Spleen (tissue), 11 donors: ENCODE measurements at regions not wholly inside any gene's neighbourhood (a gene's known extent, or its start where the extent isn't known, plus 50 kb on each side); places are given as distances from the start of the nearest gene placed in this dataset.
"Not testable (repeated sequence)": the region's sequence is repeated elsewhere in the genome, so short reads cannot be mapped to it uniquely, and the experiment has no call there.

Experiments used
- DNase-seq: peaks from one replicate; pipeline ENCODE4 v3.0.0-alpha.2; 2020
- H3K27ac ChIP-seq, 8 donors: fragments of 200-600 bp; sonication (generic) in 7 of 8; 1 replicate in 4 of 8; 2 replicates in 4 of 8; pipeline versions ENCODE4 v1.5.0 to v1.8.0; 2016 to 2021; ENCODE audit warnings: inconsistent platforms in 4 of 8, mild to moderate bottlenecking in 4 of 8, moderate library complexity in 1 of 8
- H3K27me3 ChIP-seq, 7 donors: fragments of 200-600 bp; sonication (generic) in 6 of 7; replicated peaks in 1 of 7; 1 replicate in 4 of 7; 2 replicates in 3 of 7; pipeline versions ENCODE4 v1.5.0 to v1.8.0; 2016 to 2021; ENCODE audit warnings: inconsistent platforms in 3 of 7, mild to moderate bottlenecking in 1 of 7
- H3K36me3 ChIP-seq, 6 donors: fragments of 200-600 bp; sonication (generic) in 5 of 6; 1 replicate in 4 of 6; 2 replicates in 2 of 6; pipeline versions ENCODE4 v1.5.0 to v1.8.0; 2016 to 2021; ENCODE audit warnings: inconsistent platforms in 2 of 6
- H3K4me1 ChIP-seq, 6 donors: fragments of 200-600 bp; sonication (generic) in 5 of 6; 1 replicate in 3 of 6; 2 replicates in 3 of 6; pipeline versions ENCODE4 v1.5.0 to v1.8.0; 2016 to 2021; ENCODE audit warnings: inconsistent platforms in 3 of 6
- H3K4me3 ChIP-seq, 8 donors: fragments of 200-600 bp; sonication (generic) in 7 of 8; 1 replicate in 4 of 8; 2 replicates in 4 of 8; pipeline versions ENCODE4 v1.5.0 to v1.8.0; 2016 to 2021; ENCODE audit warnings: inconsistent platforms in 4 of 8, mild to moderate bottlenecking in 4 of 8, moderate library complexity in 2 of 8
- H3K9me3 ChIP-seq, 8 donors: fragments of 200-600 bp; sonication (generic) in 7 of 8; 1 replicate in 4 of 8; 2 replicates in 4 of 8; pipeline versions ENCODE4 v1.5.0 to v1.8.0; 2016 to 2021; ENCODE audit warnings: inconsistent platforms in 4 of 8
- WGBS, 5 donors: extraction: QIAGEN DNeasy Blood & Tissue Kit in 3 of 5; methylation state at CpG; one replicate each; pipeline versions ENCODE4 v1.1.5 to v1.1.7; 2013 to 2018; 5-methylcytosine and 5-hydroxymethylcytosine counted together
- intact Hi-C: fragments of 100-400 bp; cut with DNase I; formaldehyde crosslinking; loops from one replicate; pipeline ENCODE4 v1.15.0; 2023; ENCODE audit warnings: low total_unique reads
- donor health status: healthy with polysubstance abuse.
- donor health status: DM: no; HTN: no; CAD: no; lungs with moderate emphysema.
- donor health status: DM: no; HTN: no; CAD: no.
- donor health status: Bipolar disorder and iron deficiency.
- donor health status: healthy.
- donor health status: DM: no; HTN: no; CAD: no.
- donor health status: DM: yes; HTN: yes; CAD: no.

DNA sequence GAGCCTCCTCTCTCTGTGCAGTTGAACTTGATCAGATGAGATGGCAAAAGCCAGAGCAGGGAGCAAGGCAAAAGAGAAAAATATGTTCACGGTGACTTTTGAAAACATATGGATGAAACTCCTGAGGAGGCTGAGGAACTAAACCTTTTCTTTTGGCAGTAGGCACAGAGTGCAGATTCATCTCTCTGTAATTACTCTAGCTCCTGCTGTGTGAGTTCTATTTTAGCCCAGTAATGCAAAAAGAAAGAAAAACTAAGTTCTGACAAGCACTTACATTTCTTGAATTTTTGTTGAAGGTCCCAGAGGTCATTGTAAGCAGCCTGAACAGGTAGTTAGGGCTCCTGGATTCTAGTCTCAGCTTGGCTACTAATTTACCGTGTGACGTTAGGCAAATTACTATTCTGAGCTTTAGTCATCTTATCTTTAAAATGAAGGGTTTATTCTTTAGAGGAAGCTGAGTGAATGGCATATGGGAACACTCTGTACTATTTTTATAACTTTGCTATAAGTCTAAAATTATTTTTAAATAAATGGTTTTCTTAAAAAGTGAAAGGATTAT is 114.7 kb upstream of the NBPF26 start:
- H3K4me1 ChIP-seq, H3K27ac ChIP-seq, DNase-seq, H3K9me3 ChIP-seq, H3K4me3 ChIP-seq, H3K27me3 ChIP-seq, intact Hi-C loops, H3K36me3 ChIP-seq: not testable (repeated sequence)
- no CpG with 5 or more reads among the region's 3 CpGs for WGBS, 5 donors

DNA sequence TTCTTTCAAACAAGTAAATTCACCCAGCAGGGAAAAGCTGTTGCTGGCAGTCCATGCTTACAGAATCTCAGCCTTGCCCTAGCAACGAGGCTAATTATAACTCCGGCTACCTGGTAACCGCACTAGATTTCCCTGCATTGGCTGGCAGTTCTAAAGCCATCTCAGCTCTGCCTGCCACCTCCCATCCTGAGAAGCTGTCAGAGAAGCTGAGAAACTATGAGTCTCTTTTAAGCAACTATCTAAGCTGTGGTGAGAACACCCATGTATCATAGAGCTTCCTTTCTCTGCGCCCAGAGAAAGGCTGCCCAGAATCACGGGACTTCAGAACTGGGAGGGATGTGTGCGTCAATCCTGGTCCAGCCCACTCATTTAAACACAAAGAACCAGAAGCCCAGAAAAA is 113.9 kb upstream of the NBPF26 start:
- H3K9me3 ChIP-seq, H3K4me3 ChIP-seq, intact Hi-C loops, H3K4me1 ChIP-seq, H3K27ac ChIP-seq, DNase-seq, H3K27me3 ChIP-seq, H3K36me3 ChIP-seq: not testable (repeated sequence)
- WGBS, 5 donors, result no CpG with 5 or more reads among the region's 6 CpGs

DNA sequence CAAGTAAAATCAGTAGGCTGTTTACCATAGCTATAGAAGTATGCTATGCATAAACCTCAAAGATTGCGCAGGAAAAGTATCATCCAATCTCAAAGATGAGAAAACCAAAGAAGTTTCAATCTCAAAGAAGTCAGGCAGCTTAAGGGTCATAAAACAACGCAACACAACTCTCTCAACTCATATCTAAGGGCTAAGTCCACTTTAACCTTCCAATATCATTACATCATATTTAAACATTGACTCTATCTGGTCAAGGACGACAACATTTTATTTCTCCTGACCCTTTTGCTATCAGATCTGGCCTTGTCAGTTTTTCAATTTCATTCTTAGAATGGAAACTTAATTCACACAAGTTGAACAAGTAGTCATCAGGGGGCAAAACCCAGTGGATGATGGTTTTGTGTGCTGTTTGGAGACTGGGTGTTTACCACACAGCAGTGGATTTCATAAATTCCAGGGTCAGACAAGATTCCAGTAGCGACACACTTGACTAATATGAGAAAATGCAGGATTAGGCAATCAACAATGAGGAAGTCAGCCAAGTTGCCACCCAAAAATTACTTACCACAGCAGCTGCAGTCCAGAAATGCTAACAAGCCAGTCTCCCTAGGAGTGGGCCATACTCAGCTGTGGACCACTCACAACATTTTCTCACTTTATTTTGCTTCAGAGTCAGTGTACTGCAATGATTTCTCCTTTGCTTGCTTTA is 108.7 kb upstream of the NBPF26 start:
- DNase-seq, intact Hi-C loops, H3K4me3 ChIP-seq, H3K36me3 ChIP-seq, H3K27me3 ChIP-seq, H3K4me1 ChIP-seq, H3K9me3 ChIP-seq, H3K27ac ChIP-seq: not testable (repeated sequence)
- WGBS, 5 donors, result no CpG with 5 or more reads among the region's 4 CpGs

DNA sequence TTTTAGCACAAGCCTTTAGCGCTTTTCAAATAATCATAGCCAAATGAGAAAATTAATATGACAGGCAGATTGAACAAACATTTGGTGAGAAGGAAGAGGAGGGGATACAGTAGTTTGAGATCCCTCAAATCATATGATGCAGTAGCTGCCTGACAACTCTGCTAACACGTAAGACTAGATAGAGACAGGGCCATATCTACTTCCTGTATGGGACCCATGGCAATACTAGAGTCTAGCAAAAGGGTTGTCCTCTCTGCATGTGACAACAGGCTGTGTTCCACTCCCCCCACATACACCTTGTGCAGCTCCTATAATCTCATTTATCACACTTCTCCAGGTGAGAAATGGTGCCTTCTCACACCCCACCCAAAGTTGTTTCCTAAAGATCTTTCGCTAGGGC is 106.3 kb upstream of the NBPF26 start:
- no CpG with 5 or more reads among the region's 3 CpGs for WGBS, 5 donors
- intact Hi-C loops, result not testable (repeated sequence)

DNA sequence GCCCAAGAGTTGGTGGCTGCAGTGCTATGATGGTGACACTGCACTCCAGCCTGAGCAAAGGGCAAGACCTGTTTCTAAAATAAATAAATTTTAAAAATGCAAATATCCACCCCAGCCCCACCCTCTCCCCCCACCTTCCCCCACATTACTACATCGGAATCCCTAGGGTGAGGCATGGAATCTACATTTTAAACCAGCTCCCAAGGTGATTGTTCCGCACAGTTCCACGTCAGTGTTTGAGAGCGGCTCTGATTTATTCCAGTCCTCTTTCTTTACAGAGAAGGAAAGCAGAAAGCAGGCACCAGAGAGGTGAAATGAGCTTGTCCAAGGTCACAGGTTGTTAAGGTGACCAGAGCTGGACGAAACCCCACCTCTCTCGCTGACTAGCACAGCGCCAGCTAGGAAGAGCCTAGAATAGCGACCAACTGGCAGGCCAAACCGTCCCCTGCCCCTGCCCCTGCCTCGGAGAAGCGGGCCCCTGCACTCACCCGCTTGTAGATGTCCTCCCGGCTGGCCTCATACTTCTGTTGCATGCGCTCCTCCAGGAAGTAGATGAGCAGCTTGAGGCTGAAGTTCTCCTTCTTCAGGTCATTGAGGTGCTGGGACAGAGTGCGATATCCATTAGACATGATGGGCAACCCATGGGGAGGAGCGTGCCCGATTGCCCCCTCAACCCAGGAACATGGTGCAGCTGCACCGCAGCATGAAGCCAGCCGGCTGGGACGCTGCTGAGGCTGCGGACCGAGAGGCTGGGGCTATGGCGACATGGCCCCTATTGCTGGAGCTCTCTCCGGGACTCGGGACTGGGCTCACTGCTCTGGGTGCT is 103.7 kb upstream of the NBPF26 start:
- intact Hi-C loops, result not testable (repeated sequence)
- WGBS, 5 donors, result no CpG with 5 or more reads among the region's 25 CpGs

More for the DNA sequence above, 106.3 kb upstream of the NBPF26 start:
- not testable (repeated sequence) for H3K27me3 ChIP-seq, H3K36me3 ChIP-seq, H3K4me3 ChIP-seq, H3K9me3 ChIP-seq, H3K4me1 ChIP-seq, DNase-seq, H3K27ac ChIP-seq

DNA sequence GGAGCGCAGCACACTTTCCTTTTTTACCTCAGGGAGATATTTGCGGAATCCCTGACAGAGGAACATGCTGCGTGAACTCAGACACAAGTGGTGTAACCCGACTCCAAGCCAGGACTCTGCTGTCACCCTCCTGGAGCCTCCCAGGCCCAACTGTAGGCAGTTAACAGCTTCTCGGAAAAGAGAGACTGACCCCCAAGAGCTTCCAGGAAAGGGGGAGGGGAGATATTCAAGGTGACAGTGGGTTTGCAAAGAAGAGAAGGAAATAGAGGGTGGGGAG is 103.1 kb upstream of the NBPF26 start:
- H3K4me1 ChIP-seq, DNase-seq, H3K27ac ChIP-seq, H3K36me3 ChIP-seq, H3K9me3 ChIP-seq, intact Hi-C loops, H3K27me3 ChIP-seq, H3K4me3 ChIP-seq: not testable (repeated sequence)
- WGBS, 5 donors, result no CpG with 5 or more reads among the region's 5 CpGs

More for the DNA sequence above, 103.7 kb upstream of the NBPF26 start:
- DNase-seq, H3K4me1 ChIP-seq, H3K27me3 ChIP-seq, H3K36me3 ChIP-seq, H3K27ac ChIP-seq, H3K9me3 ChIP-seq, H3K4me3 ChIP-seq: not testable (repeated sequence)

DNA sequence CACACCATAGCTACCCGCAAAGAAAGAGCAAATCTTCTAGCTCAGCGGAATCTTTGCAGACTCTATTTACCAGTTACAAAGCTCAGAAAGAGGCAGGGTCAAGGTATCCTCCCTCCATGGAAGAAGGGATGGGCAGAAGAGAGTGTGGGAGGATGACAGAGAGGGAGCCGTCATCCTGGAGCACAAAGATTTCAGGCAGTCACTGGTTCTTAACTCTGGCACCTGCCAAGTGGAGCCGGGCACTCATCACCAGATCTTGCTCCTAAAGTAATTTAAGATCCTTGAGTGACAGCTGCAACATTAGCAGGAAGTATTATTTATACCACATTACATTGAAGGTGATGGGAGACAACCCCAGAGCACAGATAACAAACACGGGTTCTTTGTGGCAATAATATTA is 102.5 kb upstream of the NBPF26 start:
- WGBS, 5 donors, result no CpG with 5 or more reads among the region's 5 CpGs
- H3K4me1 ChIP-seq, H3K36me3 ChIP-seq, H3K9me3 ChIP-seq, H3K27me3 ChIP-seq, intact Hi-C loops, H3K27ac ChIP-seq, DNase-seq, H3K4me3 ChIP-seq: not testable (repeated sequence)

DNA sequence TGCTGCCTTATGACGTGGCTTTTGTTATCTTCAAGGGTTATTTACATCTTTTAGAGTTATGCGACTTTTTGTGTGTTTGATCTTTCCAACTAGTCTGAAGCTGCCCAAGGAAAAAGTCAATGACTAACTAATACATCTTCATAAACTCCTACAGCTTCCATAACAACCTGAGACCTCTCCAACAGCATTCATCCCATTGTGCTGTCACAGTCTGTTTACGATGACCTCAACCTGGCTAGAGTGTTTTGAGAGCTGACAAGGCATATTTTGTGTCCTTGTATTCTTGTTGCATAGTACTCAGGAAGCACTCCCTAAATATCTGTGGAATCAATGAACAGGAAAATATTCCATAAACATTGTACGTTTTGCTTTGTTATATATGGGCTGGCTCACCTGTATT is 100.2 kb upstream of the NBPF26 start:
- DNase-seq, H3K9me3 ChIP-seq, H3K4me3 ChIP-seq, H3K27ac ChIP-seq, intact Hi-C loops, H3K27me3 ChIP-seq, H3K4me1 ChIP-seq, H3K36me3 ChIP-seq: not testable (repeated sequence)
- no CpG with 5 or more reads among the region's 4 CpGs for WGBS, 5 donors

DNA sequence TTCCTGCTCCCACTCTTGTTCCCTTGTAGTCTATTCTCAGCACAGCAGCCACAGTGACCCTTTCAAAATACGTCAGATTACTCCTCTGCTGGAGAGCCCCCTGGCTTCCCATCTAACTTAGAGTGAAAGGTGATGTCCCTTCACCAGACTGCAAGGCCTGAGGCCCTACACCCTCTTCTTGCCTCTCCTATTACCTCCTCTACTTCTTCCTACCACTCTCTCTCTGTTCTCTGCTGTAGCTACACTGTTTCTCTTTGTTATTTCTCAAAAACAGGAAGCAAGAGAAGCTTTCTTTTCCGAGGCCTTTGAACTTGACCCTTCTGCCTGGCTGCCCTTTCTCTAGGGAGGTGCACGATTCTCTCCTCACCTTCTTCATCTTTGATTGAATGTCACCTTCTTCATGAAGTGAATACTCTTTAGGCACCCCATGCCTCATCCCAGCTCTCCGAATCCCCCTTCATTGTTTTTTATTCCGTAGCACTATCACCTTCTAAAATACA is 99.1 kb upstream of the NBPF26 start:
- DNase-seq, H3K27ac ChIP-seq, H3K4me3 ChIP-seq, H3K36me3 ChIP-seq, H3K4me1 ChIP-seq, H3K9me3 ChIP-seq, intact Hi-C loops, H3K27me3 ChIP-seq: not testable (repeated sequence)
- 36 to 64% (median 44%) methylated on average over 3 to 4 of the region's 5 CpGs for WGBS, 5 donors

DNA sequence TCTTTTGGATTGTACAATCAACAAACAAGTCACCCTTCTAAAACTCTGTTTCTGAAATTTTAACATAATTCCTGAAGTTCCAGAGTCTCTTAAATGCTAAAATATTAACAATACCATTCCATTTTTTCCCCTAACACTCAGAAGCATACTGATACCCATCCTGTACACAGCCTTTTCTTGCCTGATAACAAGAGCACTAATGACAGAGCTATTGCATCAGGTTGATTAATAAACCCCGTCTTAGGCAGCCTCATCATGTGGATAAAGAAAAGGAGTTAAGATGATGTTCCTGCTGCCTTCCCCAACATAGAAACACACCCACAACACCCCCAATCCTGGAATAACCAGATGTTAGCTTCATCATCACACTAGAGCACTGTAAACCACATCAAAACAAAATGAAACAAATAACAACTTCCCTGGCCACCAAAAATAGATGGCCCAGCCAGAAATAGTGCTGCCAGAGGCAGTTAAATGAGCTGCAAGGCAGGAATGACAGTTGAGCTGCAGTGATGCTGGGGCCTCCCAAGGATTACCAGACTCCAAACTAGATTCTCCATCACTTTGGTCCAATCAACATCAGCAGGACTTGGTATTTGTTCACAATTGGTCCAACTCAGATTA is 93.8 kb upstream of the NBPF26 start:
- H3K9me3 ChIP-seq, H3K27ac ChIP-seq, intact Hi-C loops, H3K36me3 ChIP-seq, DNase-seq, H3K4me1 ChIP-seq, H3K27me3 ChIP-seq, H3K4me3 ChIP-seq: not testable (repeated sequence)
- WGBS, 5 donors, result no CpG with 5 or more reads among the region's 1 CpG
